Muscle layer of duodenum (tissue), 2 donors: ENCODE measurements at regions not wholly inside any gene's neighbourhood (a gene's known extent, or its start where the extent isn't known, plus 50 kb on each side); places are given as distances from the start of the nearest gene placed in this dataset.

Experiments used
- H3K27ac ChIP-seq: one replicate; pipeline ENCODE4 v1.7.0; 2013; ENCODE audit warnings: mild to moderate bottlenecking, low read length
- H3K27me3 ChIP-seq: one replicate; pipeline ENCODE4 v1.7.0; 2013; ENCODE audit warnings: low read depth, mild to moderate bottlenecking, control low read depth, low read length
- H3K36me3 ChIP-seq, 2 donors: one replicate each; pipeline ENCODE4 v1.7.0; 2013; ENCODE audit warnings: low read length in 2 of 2, control low read depth in 1 of 2, mild to moderate bottlenecking in 1 of 2; ENCODE audit not compliant: insufficient read depth in 2 of 2, control insufficient read depth in 1 of 2
- H3K4me1 ChIP-seq, 2 donors: one replicate each; pipeline ENCODE4 v1.7.0; 2013; ENCODE audit warnings: low read length in 2 of 2, mild to moderate bottlenecking in 2 of 2, control low read depth in 1 of 2, moderate library complexity in 1 of 2; ENCODE audit not compliant: insufficient read depth in 2 of 2, control insufficient read depth in 1 of 2
- H3K4me3 ChIP-seq, 2 donors: one replicate each; pipeline ENCODE4 v1.7.0; 2013; ENCODE audit warnings: low read length in 2 of 2, low read depth in 1 of 2, mild to moderate bottlenecking in 1 of 2
- H3K9me3 ChIP-seq, 2 donors: one replicate each; pipeline ENCODE4 v1.7.0; 2013; ENCODE audit warnings: low read length in 2 of 2, control low read depth in 1 of 2, mild to moderate bottlenecking in 1 of 2; ENCODE audit not compliant: control insufficient read depth in 1 of 2
- donor health status: healthy.

DNA sequence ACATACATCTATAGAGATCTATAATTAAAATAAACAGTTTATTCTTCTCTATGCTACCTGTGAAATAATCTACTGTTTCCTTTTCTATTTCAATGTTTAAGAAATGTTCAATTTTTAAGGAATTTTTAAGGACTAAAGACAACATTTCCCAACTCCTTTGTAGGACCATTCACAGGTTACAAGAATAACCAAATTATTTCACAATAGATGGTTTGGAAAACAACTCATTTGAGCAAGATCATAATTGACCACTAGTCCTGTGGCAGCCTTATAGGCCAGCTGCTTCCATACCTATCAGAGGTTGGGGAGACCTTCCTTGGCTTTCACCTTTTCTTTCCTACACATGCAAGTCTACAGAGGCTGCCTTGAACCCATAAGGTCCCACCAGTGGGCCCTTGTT, 193.7 kb downstream of the TTC39B start:
- H3K36me3 ChIP-seq, result no peaks in the 10 kb centered on the region
- no peaks in the 10 kb centered on the region for H3K9me3 ChIP-seq
- H3K27ac ChIP-seq, result no peak overlapping the region
- H3K4me3 ChIP-seq, result no peak overlapping the region
- H3K27me3 ChIP-seq, result peaks cover 3% of the 10 kb centered on the region
- H3K4me1 ChIP-seq, result no peaks in the 10 kb centered on the region

DNA sequence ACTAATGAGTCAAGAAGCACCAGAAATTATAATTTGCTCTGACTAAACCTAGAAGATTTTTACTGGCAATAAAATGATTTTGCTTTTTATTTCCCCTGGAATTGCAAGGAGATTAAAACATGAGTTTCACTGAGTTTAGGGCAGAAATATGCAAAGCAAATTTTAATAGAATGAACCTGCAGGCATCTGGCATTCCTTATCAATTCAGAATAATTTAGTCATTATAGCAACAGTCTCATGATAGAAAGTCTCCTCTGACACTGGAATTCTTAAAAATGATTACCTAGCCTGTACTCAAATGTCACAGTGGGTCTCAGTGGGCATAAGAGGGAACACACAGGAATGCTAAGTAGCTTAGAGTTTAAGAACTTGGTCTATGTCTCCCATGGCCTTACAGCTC, 195.9 kb downstream of the TTC39B start:
- Histone ChIP-seq H3K4me1 (no peaks in the 10 kb centered on the region), H3K27ac (no peak overlapping the region), H3K9me3 (peaks cover 0 to 4% of the 10 kb centered on the region in 2 donors), H3K36me3 (no peaks in the 10 kb centered on the region), H3K4me3 (no peak overlapping the region), H3K27me3 (peaks cover 3% of the 10 kb centered on the region)

DNA sequence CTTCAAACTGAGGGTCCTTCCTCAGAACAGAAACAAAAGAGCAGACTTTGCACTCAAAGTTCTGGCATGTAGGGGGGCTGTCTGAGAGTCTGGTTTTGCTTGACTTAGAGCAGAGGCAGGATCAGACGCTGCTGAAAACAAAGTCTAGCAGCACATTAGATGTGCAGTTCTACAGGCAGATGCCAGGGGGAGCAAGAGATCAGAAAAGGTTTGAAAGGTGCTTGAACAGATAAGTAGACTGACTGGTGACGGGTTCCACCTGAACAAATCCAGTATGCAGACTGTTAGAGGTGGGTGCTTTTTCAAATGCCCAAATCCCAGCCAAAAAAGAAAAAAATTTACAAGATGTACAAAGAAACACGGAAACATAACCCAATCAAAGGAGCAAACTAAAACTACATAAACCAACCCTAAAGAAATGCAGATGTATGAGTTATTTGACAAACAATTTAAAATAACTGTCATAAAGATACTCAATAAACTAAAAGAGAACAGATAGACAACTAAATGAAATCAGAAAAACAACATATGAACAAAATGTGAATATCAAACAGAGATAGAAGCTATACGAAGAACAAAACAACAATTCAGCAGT, 194.7 kb upstream of the FREM1 start:
- H3K9me3 ChIP-seq, result peaks cover 0 to 4% of the 10 kb centered on the region in 2 donors
- no peak overlapping the region for H3K4me3 ChIP-seq
- H3K36me3 ChIP-seq, result no peaks in the 10 kb centered on the region
- H3K27me3 ChIP-seq, result no peaks in the 10 kb centered on the region
- H3K4me1 ChIP-seq, result no peaks in the 10 kb centered on the region
- H3K27ac ChIP-seq, result no peak overlapping the region

DNA sequence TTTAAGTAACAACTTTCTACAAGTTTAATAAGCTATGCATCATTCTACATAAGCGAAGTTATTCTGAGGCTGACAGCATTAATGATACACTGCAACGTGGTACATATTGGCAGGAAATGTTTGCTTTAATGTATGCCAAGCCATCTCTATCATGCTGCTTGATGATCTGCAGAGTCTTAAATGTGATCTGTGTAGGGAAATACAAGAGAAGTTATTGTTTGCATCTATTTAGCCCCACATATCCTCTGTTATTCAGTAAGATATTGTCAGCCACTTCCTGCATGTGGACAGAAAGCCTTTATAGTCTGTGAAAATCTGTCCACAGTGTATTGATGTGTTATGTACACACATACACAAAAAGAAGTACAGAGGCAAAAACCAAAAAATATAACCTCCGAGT, 193.1 kb upstream of the FREM1 start:
- Histone ChIP-seq H3K9me3 (peaks cover 0 to 4% of the 10 kb centered on the region in 2 donors), H3K27me3 (no peaks in the 10 kb centered on the region), H3K27ac (no peak overlapping the region), H3K4me1 (no peaks in the 10 kb centered on the region), H3K4me3 (no peak overlapping the region), H3K36me3 (no peaks in the 10 kb centered on the region)

DNA sequence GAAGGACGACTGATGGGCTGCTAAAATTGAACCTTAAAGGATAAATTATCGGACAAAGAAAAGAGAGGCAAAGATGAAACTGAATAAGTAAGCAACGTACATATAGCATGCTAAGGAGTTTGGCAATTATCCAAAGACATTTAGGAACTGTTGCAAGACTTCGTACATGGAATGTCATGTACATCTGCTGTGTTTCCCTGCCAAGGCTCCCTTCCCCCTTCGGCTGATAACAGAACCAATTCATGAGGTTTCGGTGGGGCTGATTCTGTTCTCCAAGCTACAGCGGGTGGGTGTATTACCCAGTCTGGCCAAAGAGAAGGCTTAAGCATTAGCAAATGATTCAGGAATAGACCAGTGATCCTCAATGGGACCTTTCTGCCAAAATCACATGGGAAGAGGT, 190.9 kb upstream of the FREM1 start:
- H3K4me3 ChIP-seq, result no peak overlapping the region
- H3K36me3 ChIP-seq, result no peaks in the 10 kb centered on the region
- H3K27me3 ChIP-seq, result no peaks in the 10 kb centered on the region
- H3K27ac ChIP-seq, result no peak overlapping the region
- no peaks in the 10 kb centered on the region for H3K4me1 ChIP-seq
- no peaks in the 10 kb centered on the region for H3K9me3 ChIP-seq

DNA sequence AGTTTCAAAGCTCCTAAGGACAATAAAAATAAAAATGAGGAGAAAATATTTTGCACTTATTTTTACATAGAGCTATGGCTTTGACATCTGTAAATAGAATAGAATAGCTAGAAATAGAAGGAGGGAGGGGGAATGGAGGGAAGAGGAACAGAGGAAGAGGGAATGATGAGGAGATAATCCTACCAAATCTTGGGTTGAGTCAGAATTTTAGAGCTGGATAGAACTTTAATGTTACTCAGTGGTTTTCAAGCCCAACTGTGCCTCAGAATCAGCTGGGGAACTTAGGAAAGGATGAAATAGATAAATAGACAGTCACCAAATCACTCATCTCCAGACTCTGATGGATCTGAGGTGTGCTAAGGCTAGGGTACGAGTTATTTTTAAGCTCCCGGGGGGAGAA, 190.3 kb upstream of the FREM1 start:
- no peak overlapping the region for H3K27ac ChIP-seq
- no peaks in the 10 kb centered on the region for H3K36me3 ChIP-seq
- no peaks in the 10 kb centered on the region for H3K9me3 ChIP-seq
- H3K4me1 ChIP-seq, result no peaks in the 10 kb centered on the region
- H3K4me3 ChIP-seq, result no peak overlapping the region
- H3K27me3 ChIP-seq, result no peaks in the 10 kb centered on the region

DNA sequence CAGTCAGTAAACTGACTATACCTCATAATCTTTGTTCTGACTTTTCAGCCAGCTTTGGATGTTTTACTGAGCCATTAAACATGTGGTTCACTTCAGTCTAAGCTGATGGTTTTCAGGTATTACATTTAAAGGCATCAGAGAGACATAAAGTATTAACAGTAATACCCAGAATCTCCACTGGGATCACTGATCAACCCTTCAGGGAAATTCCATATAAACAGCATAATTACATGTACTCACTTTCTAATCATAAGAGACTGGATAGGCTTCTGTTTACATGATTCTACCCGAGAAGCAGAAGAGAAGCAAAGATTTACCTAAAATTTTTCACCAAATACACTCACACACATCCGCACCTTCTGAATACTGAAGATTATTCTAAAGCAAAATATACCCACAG, 186.7 kb upstream of the FREM1 start:
- Histone ChIP-seq H3K36me3 (no peaks in the 10 kb centered on the region), H3K4me3 (no peak overlapping the region), H3K27ac (no peak overlapping the region), H3K4me1 (no peaks in the 10 kb centered on the region), H3K27me3 (no peaks in the 10 kb centered on the region), H3K9me3 (no peaks in the 10 kb centered on the region)

DNA sequence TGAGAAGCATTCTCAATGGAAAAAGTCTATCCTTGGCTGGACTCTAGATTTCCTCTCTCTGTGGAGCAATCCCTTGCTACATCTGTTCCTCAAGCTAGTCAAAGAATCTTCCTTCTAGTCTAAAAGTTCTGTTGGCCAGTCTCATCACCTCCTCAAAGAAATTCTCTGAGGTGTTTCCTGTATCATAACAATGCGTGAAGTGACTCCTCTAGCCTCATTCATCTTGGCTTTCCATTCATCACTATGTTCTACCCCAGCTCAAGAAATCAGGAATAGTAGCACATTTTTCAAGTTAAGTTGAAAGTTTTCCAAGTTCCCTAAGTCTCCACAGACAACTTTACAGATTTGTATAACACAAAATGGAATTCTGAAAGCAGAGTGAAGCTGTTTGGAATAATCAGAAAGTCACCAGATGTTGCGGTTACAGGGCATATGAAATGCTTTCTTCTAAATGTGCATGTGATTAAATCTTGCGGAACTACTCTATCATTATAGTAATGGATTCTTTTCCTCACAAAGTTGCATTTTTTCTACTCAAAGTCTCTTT, 176.6 kb upstream of the FREM1 start:
- Histone ChIP-seq H3K4me1 (no peaks in the 10 kb centered on the region), H3K9me3 (no peaks in the 10 kb centered on the region), H3K4me3 (no peak overlapping the region), H3K36me3 (no peaks in the 10 kb centered on the region), H3K27ac (no peak overlapping the region), H3K27me3 (no peaks in the 10 kb centered on the region)

DNA sequence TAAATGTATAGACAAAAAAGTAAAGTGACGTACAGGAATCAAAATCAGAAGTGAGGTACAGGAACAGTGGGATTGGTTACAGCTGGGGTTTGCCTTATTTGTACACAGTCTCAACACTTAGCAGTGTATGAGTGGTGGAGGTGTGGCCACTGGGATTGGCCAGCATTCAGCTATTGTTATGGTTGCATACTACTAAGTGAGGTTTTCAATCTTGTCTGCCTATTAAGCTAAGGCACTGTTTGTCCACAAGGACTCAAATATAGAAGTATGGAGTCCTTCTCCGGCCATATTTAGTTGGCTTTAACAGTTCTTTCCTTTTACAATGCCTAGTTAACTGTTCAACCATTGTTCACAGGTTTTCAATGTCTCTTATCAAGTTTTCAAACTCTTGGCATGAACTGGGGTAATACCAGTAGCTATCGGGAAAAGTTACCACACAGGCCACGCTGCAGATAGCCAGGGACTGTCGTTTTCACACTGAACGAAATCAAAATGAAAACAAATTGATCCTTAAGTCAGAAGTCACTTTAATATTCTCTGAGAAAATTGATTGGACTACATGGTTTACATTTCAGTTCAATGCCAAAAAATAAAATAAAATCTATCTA, 176.0 kb upstream of the FREM1 start:
- H3K9me3 ChIP-seq, result no peaks in the 10 kb centered on the region
- no peak overlapping the region for H3K27ac ChIP-seq

DNA sequence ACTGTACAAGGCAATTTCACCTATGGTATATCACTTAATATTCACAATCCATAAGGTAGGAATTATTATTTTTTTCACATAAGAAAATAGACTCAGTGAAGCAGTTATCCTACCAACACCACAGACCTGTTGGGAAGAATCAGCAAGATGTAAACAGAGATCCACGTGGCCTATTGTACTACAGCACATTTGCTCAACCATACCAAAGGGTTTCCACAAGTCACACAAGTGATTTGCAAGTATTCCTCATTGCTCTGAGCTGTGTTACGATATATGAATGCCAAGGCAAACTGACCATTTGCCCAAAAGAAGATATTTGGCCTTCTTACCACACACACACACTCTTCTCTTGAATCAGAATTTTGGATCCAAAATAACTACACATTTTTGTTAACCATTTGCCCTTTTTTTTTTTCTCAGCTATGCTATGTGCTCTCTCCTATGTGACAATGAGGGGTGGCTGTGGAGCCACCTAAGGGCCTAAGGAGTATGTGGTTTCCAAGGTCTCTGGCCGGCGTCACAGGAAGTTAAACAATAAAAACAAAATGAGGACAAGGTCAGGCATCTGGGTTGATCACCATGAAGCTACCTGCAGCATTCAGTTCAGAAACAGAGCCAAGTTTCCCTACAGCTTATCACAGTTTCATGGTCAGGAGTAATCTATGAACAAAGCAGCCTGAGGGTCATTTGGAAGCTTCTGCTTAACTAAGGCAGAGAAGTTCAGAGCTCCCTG, 171.0 kb upstream of the FREM1 start:
- Histone ChIP-seq H3K27me3 (no peaks in the 10 kb centered on the region), H3K36me3 (no peaks in the 10 kb centered on the region), H3K27ac (no peak overlapping the region), H3K9me3 (no peaks in the 10 kb centered on the region), H3K4me1 (no peaks in the 10 kb centered on the region), H3K4me3 (no peak overlapping the region)

More for the DNA sequence above, 176.0 kb upstream of the FREM1 start:
- Histone ChIP-seq H3K4me3 (no peak overlapping the region), H3K4me1 (no peaks in the 10 kb centered on the region), H3K36me3 (no peaks in the 10 kb centered on the region), H3K27me3 (no peaks in the 10 kb centered on the region)

DNA sequence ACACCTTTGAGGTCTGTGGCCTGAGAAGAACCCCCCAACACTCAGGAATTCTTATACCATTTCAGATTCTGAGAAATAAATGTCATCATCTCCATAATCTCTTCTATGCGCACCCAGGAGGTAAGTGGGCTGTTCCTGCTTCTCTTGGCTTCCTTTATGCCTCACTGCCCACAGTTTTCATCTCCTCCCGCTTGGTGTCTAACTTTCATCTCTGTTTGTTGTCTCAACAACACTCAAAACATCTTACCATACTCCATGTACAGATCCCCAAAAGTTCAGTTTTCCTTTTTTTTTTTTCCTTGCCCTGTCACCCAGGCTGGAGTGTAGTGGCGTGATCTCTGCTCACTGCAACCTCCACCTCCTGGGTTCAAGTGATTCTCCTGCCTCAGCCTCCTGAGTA, 170.2 kb upstream of the FREM1 start:
- no peaks in the 10 kb centered on the region for H3K4me1 ChIP-seq
- H3K9me3 ChIP-seq, result no peaks in the 10 kb centered on the region
- no peak overlapping the region for H3K4me3 ChIP-seq
- no peak overlapping the region for H3K27ac ChIP-seq
- H3K36me3 ChIP-seq, result no peaks in the 10 kb centered on the region
- no peaks in the 10 kb centered on the region for H3K27me3 ChIP-seq
